Liver (tissue), 3 donors: ENCODE measurements at regions not wholly inside any gene's neighbourhood (a gene's known extent, or its start where the extent isn't known, plus 50 kb on each side); places are given as distances from the start of the nearest gene placed in this dataset.

Source experiments
- ATF3 ChIP-seq: IDR thresholded peaks from 2 replicates; pipeline ENCODE4 v1.6.1; 2016; ENCODE audit warnings: antibody characterized with exemption
- CTCF ChIP-seq: fragments of 150-350 bp; IDR thresholded peaks from 2 replicates; pipeline ENCODE4 v1.5.1; 2017; ENCODE audit warnings: improper control_type of control experiment, low read depth, low read length; ENCODE audit not compliant: missing input control
- EGR1 ChIP-seq, 2 donors: IDR thresholded peaks; 2 replicates each; pipeline ENCODE4 v1.6.1; 2016 to 2018; ENCODE audit warnings: antibody characterized with exemption in 2 of 2, low read depth in 2 of 2
- GABPA ChIP-seq, 2 donors: IDR thresholded peaks in 1 of 2; conservative IDR thresholded peaks in 1 of 2; 2 replicates each; pipeline ENCODE4 v1.6.1; 2016; ENCODE audit warnings: antibody characterized with exemption in 2 of 2, mild to moderate bottlenecking in 1 of 2, moderate library complexity in 1 of 2
- HNF4A ChIP-seq, 2 donors: conservative IDR thresholded peaks; 2 replicates each; pipeline ENCODE4 v1.6.1; 2016; ENCODE audit warnings: antibody characterized with exemption in 2 of 2, mild to moderate bottlenecking in 2 of 2
- HNF4G ChIP-seq: IDR thresholded peaks from 2 replicates; pipeline ENCODE4 v1.6.1; 2016; ENCODE audit warnings: antibody characterized with exemption
- JUND ChIP-seq, 2 donors: IDR thresholded peaks; 2 replicates each; pipeline ENCODE4 v1.6.1; 2016; ENCODE audit warnings: antibody characterized with exemption in 2 of 2
- MAX ChIP-seq: IDR thresholded peaks from 2 replicates; pipeline ENCODE4 v1.6.1; 2016; ENCODE audit warnings: antibody characterized with exemption
- REST ChIP-seq: IDR thresholded peaks from 2 replicates; pipeline ENCODE4 v1.6.1; 2016; ENCODE audit warnings: antibody characterized with exemption, mild to moderate bottlenecking
- SP1 ChIP-seq: IDR thresholded peaks from 2 replicates; pipeline ENCODE4 v1.6.1; 2018; ENCODE audit warnings: antibody characterized with exemption, mild to moderate bottlenecking
- TAF1 ChIP-seq: conservative IDR thresholded peaks from 2 replicates; pipeline ENCODE4 v1.6.1; 2016; ENCODE audit warnings: antibody characterized with exemption, mild to moderate bottlenecking
- YY1 ChIP-seq: IDR thresholded peaks from 2 replicates; pipeline ENCODE4 v1.6.1; 2016; ENCODE audit warnings: antibody characterized with exemption, mild to moderate bottlenecking
- ZBTB33 ChIP-seq: IDR thresholded peaks from 2 replicates; pipeline ENCODE4 v1.6.1; 2016; ENCODE audit warnings: antibody characterized with exemption
- donor health status: healthy.
- donor health status: healthy.

GRCh38 chr18:65282096-65282495 lies 468.7 kb upstream of the CDH7 start:
- TF ChIP-seq CTCF: no peak
- TF ChIP-seq GABPA (IDR thresholded peaks at IDR 0.05 in 1 of 2, conservative IDR thresholded peaks at IDR 0.05 in 1 of 2): no peak
- TF ChIP-seq HNF4G: no peak
- no peak for TF ChIP-seq HNF4A (conservative IDR thresholded peaks at IDR 0.05)
- no peak for TF ChIP-seq YY1
- no peak for TF ChIP-seq ATF3
- no peak for TF ChIP-seq JUND (IDR thresholded peaks at IDR 0.05)
- no peak for TF ChIP-seq REST
- no peak for TF ChIP-seq SP1
- no peak for TF ChIP-seq TAF1
- no peak for TF ChIP-seq MAX
- no peak for TF ChIP-seq EGR1 (IDR thresholded peaks at IDR 0.05; ENCODE audit: low read depth in 2 of 2)
- TF ChIP-seq ZBTB33: no peak
